ENCODE measurements at regions not wholly inside any gene's neighbourhood (a gene's known extent, or its start where the extent isn't known, plus 50 kb on each side); places are given as distances from the start of the nearest gene placed in this dataset.

GRCh38 chr7:80082213-80082612 lies 52.4 kb upstream of the GNAI1 start:
- Mint-ChIP-seq H3K27ac (no peak overlapping the region), H3K4me3 (ENCODE audit: low read depth) (no peak overlapping the region), H3K27me3 (ENCODE audit: low read depth) (no peaks in the 10 kb centered on the region), H3K9me3 (no peaks in the 10 kb centered on the region), H3K36me3 (ENCODE audit: low read depth) (no peaks in the 10 kb centered on the region), H3K4me1 (ENCODE audit: low read depth) (peaks cover 10% of the 10 kb centered on the region)
- no peak for DNase-seq (ENCODE audit: low spot score)
- intact Hi-C loops (cut with micrococcal nuclease): no loop called here

GRCh38 chr7:80078886-80079285 lies 55.7 kb upstream of the GNAI1 start:
- Mint-ChIP-seq H3K27ac (peak overlapping the region; percentile 61), H3K36me3 (ENCODE audit: low read depth) (no peaks in the 10 kb centered on the region), H3K4me3 (ENCODE audit: low read depth) (no peak overlapping the region), H3K27me3 (ENCODE audit: low read depth) (no peaks in the 10 kb centered on the region), H3K9me3 (no peaks in the 10 kb centered on the region), H3K4me1 (ENCODE audit: low read depth) (peaks cover 10% of the 10 kb centered on the region)
- intact Hi-C loops (cut with micrococcal nuclease): loop anchor here (5.0 kb wide), 1 partner anchor 58 kb away; no protein-coding TSS in a partner anchor
- no peak for DNase-seq (ENCODE audit: low spot score)

GRCh38 chr7:80078159-80078731 lies 56.4 kb upstream of the GNAI1 start:
- Mint-ChIP-seq H3K27ac (peak overlapping the region; percentile 61), H3K4me3 (ENCODE audit: low read depth) (peak overlapping the region; percentile 63), H3K4me1 (ENCODE audit: low read depth) (peaks cover 14% of the 10 kb centered on the region), H3K9me3 (no peaks in the 10 kb centered on the region), H3K27me3 (ENCODE audit: low read depth) (no peaks in the 10 kb centered on the region), H3K36me3 (ENCODE audit: low read depth) (no peaks in the 10 kb centered on the region)
- DNase-seq (ENCODE audit: low spot score): no peak
- intact Hi-C loops (cut with micrococcal nuclease): loop anchor here (5.0 kb wide), 1 partner anchor 59 kb away; no protein-coding TSS in a partner anchor

- no peak overlapping the region for H3K27ac Mint-ChIP-seq
- DNase-seq (ENCODE audit: low spot score): no peak
- peaks cover 4% of the 10 kb centered on the region for H3K4me1 Mint-ChIP-seq (ENCODE audit: low read depth)
- intact Hi-C loops (cut with micrococcal nuclease): no loop called here
- H3K36me3 Mint-ChIP-seq (ENCODE audit: low read depth): no peaks in the 10 kb centered on the region
- no peak overlapping the region for H3K4me3 Mint-ChIP-seq (ENCODE audit: low read depth)
- H3K27me3 Mint-ChIP-seq (ENCODE audit: low read depth): no peaks in the 10 kb centered on the region
- H3K9me3 Mint-ChIP-seq: peaks cover 9% of the 10 kb centered on the region
Measured at GRCh38 chr7:80070391-80070790, 64.2 kb upstream of the GNAI1 start.

- Mint-ChIP-seq H3K4me1 (ENCODE audit: low read depth) (no peaks in the 10 kb centered on the region), H3K27ac (no peak overlapping the region), H3K27me3 (ENCODE audit: low read depth) (peaks cover 4% of the 10 kb centered on the region), H3K36me3 (ENCODE audit: low read depth) (no peaks in the 10 kb centered on the region), H3K4me3 (ENCODE audit: low read depth) (no peak overlapping the region), H3K9me3 (peaks cover 11% of the 10 kb centered on the region)
- intact Hi-C loops (cut with micrococcal nuclease): no loop called here
- DNase-seq (ENCODE audit: low spot score): no peak
Measured at GRCh38 chr7:80066639-80067038, 68.0 kb upstream of the GNAI1 start.

- Mint-ChIP-seq H3K27ac (no peak overlapping the region), H3K9me3 (peaks cover 11% of the 10 kb centered on the region), H3K36me3 (ENCODE audit: low read depth) (no peaks in the 10 kb centered on the region), H3K27me3 (ENCODE audit: low read depth) (peaks cover 4% of the 10 kb centered on the region), H3K4me3 (ENCODE audit: low read depth) (no peak overlapping the region), H3K4me1 (ENCODE audit: low read depth) (no peaks in the 10 kb centered on the region)
- no peak for DNase-seq (ENCODE audit: low spot score)
- intact Hi-C loops (cut with micrococcal nuclease): no loop called here
Measured at GRCh38 chr7:80063834-80064233, 70.8 kb upstream of the GNAI1 start.

- Mint-ChIP-seq H3K9me3 (peaks cover under 1% of the 10 kb centered on the region), H3K27me3 (ENCODE audit: low read depth) (peaks cover 4% of the 10 kb centered on the region), H3K4me1 (ENCODE audit: low read depth) (no peaks in the 10 kb centered on the region), H3K36me3 (ENCODE audit: low read depth) (no peaks in the 10 kb centered on the region), H3K27ac (no peak overlapping the region), H3K4me3 (ENCODE audit: low read depth) (no peak overlapping the region)
- intact Hi-C loops (cut with micrococcal nuclease): loop anchor here (1.0 to 2.0 kb wide), 3 partner anchors 332 to 598 kb away; no protein-coding TSS in a partner anchor
- no peak for DNase-seq (ENCODE audit: low spot score)
Measured at GRCh38 chr7:80060218-80060806, 74.3 kb upstream of the GNAI1 start.

GRCh38 chr7:80057488-80057887 lies 77.1 kb upstream of the GNAI1 start:
- no peaks in the 10 kb centered on the region for H3K4me1 Mint-ChIP-seq (ENCODE audit: low read depth)
- H3K9me3 Mint-ChIP-seq: no peaks in the 10 kb centered on the region
- peaks cover 6% of the 10 kb centered on the region for H3K27me3 Mint-ChIP-seq (ENCODE audit: low read depth)
- no peaks in the 10 kb centered on the region for H3K36me3 Mint-ChIP-seq (ENCODE audit: low read depth)
- H3K27ac Mint-ChIP-seq: no peak overlapping the region
- intact Hi-C loops (cut with micrococcal nuclease): no loop called here
- H3K4me3 Mint-ChIP-seq (ENCODE audit: low read depth): no peak overlapping the region
- no peak for DNase-seq (ENCODE audit: low spot score)

GRCh38 chr7:80054356-80054755 lies 80.3 kb upstream of the GNAI1 start:
- no peaks in the 10 kb centered on the region for H3K36me3 Mint-ChIP-seq (ENCODE audit: low read depth)
- no peak for DNase-seq (ENCODE audit: low spot score)
- intact Hi-C loops (cut with micrococcal nuclease): no loop called here
- no peaks in the 10 kb centered on the region for H3K9me3 Mint-ChIP-seq
- H3K4me3 Mint-ChIP-seq (ENCODE audit: low read depth): no peak overlapping the region
- no peaks in the 10 kb centered on the region for H3K4me1 Mint-ChIP-seq (ENCODE audit: low read depth)
- no peak overlapping the region for H3K27ac Mint-ChIP-seq
- peaks cover 2% of the 10 kb centered on the region for H3K27me3 Mint-ChIP-seq (ENCODE audit: low read depth)

- no peak for DNase-seq (ENCODE audit: low spot score)
- Mint-ChIP-seq H3K27ac (no peak overlapping the region), H3K4me3 (ENCODE audit: low read depth) (no peak overlapping the region), H3K36me3 (ENCODE audit: low read depth) (no peaks in the 10 kb centered on the region), H3K4me1 (ENCODE audit: low read depth) (no peaks in the 10 kb centered on the region), H3K9me3 (no peaks in the 10 kb centered on the region), H3K27me3 (ENCODE audit: low read depth) (peaks cover 2% of the 10 kb centered on the region)
- intact Hi-C loops (cut with micrococcal nuclease): no loop called here
Measured at GRCh38 chr7:80053124-80053523, 81.5 kb upstream of the GNAI1 start.

- H3K36me3 Mint-ChIP-seq (ENCODE audit: low read depth): no peaks in the 10 kb centered on the region
- intact Hi-C loops (cut with micrococcal nuclease): no loop called here
- DNase-seq (ENCODE audit: low spot score): no peak
- peaks cover 4% of the 10 kb centered on the region for H3K9me3 Mint-ChIP-seq
- no peaks in the 10 kb centered on the region for H3K4me1 Mint-ChIP-seq (ENCODE audit: low read depth)
- H3K27ac Mint-ChIP-seq: no peak overlapping the region
- H3K4me3 Mint-ChIP-seq (ENCODE audit: low read depth): no peak overlapping the region
- H3K27me3 Mint-ChIP-seq (ENCODE audit: low read depth): peaks cover under 1% of the 10 kb centered on the region
Measured at GRCh38 chr7:80047856-80048459, 86.7 kb upstream of the GNAI1 start.

- Mint-ChIP-seq H3K4me3 (ENCODE audit: low read depth) (no peak overlapping the region), H3K36me3 (ENCODE audit: low read depth) (no peaks in the 10 kb centered on the region), H3K27ac (no peak overlapping the region), H3K4me1 (ENCODE audit: low read depth) (no peaks in the 10 kb centered on the region), H3K27me3 (ENCODE audit: low read depth) (no peaks in the 10 kb centered on the region), H3K9me3 (peaks cover 4% of the 10 kb centered on the region)
- no peak for DNase-seq (ENCODE audit: low spot score)
- intact Hi-C loops (cut with micrococcal nuclease): no loop called here
Measured at GRCh38 chr7:80047032-80047431, 87.6 kb upstream of the GNAI1 start.

GRCh38 chr7:80044796-80045195 lies 89.8 kb upstream of the GNAI1 start:
- no peak overlapping the region for H3K27ac Mint-ChIP-seq
- H3K4me3 Mint-ChIP-seq (ENCODE audit: low read depth): no peak overlapping the region
- intact Hi-C loops (cut with micrococcal nuclease): no loop called here
- no peak for DNase-seq (ENCODE audit: low spot score)
- peaks cover 4% of the 10 kb centered on the region for H3K9me3 Mint-ChIP-seq
- H3K27me3 Mint-ChIP-seq (ENCODE audit: low read depth): no peaks in the 10 kb centered on the region
- no peaks in the 10 kb centered on the region for H3K4me1 Mint-ChIP-seq (ENCODE audit: low read depth)
- H3K36me3 Mint-ChIP-seq (ENCODE audit: low read depth): no peaks in the 10 kb centered on the region
